HCT116 (cell line): ENCODE measurements at regions not wholly inside any gene's neighbourhood (a gene's known extent, or its start where the extent isn't known, plus 50 kb on each side); places are given as distances from the start of the nearest gene placed in this dataset.

ENCODE experiments used
- ATAC-seq: fragments of 200-7000 bp; cut with Tn5 transposase; 2 replicates; pipeline ENCODE4 v1.9.1; 2020; ENCODE audit warnings: mild to moderate bottlenecking, moderate library complexity
- BruUV-seq: library from RNA; stranded (reverse); fragments of 400-500 nt; replicated peaks from 2 replicates; lab custom pipeline; 2021; lab: Mats Ljungman, UMichigan
- CTCF ChIA-PET: fragments of 300-600 bp; sonication (Branson Sonifier 250); formaldehyde crosslinking; loops from one replicate; lab custom pipeline; 2021; ENCODE audit warnings: antibody characterized with exemption; lab: Charles Lee
- POLR2A ChIA-PET: fragments of 300-600, 350-600 bp; sonication (Branson Sonifier 250); formaldehyde crosslinking; loops from one replicate; lab custom pipeline; 2021; ENCODE audit warnings: antibody characterized with exemption; lab: Charles Lee
- RAD21 ChIA-PET, 2 experiments: fragments of 300-600 bp; sonication (Branson Sonifier 250); formaldehyde crosslinking; loops; one replicate each; lab custom pipeline; 2023; ENCODE audit warnings: low total read pairs in 2 of 2; ENCODE audit not compliant: uncharacterized antibody in 2 of 2, unreplicated experiment in 2 of 2, low non-redundant PET in 1 of 2; lab: Charles Lee
- DNase-seq: peaks from one replicate; pipeline ENCODE4 v3.0.0-alpha.2; 2010; ENCODE audit warnings: low read depth, low spot score
- H2AFZ ChIP-seq: fragments of 200-600 bp; shearing (Covaris generic), sonication (generic); 2 replicates; pipeline ENCODE4 v1.6.1; 2017; ENCODE audit warnings: low read depth, mixed run types, mixed read lengths, antibody characterized with exemption, low read length; ENCODE audit not compliant: poor library complexity, severe bottlenecking
- H3K27ac ChIP-seq: 2 replicates; pipeline ENCODE4 v1.5.1; 2012; ENCODE audit warnings: low read depth, low read length
- H3K27me3 ChIP-seq: fragments of 200-600 bp; sonication (generic); 2 replicates; pipeline ENCODE4 v1.6.1; 2016; ENCODE audit warnings: mixed run types, low read length, mixed read lengths; ENCODE audit not compliant: insufficient read depth
- H3K36me3 ChIP-seq, 2 experiments: fragments of 200-500 bp in 1 of 2; fragments of 200-600 bp in 1 of 2; sonication (Bioruptor generic) in 1 of 2; sonication (generic) in 1 of 2; 2 replicates each; pipeline versions ENCODE4 v1.5.1 to v1.6.1; 2014 to 2016; ENCODE audit warnings: low read length in 2 of 2, inconsistent platforms in 1 of 2, mixed read lengths in 1 of 2, mixed run types in 1 of 2; ENCODE audit not compliant: insufficient read depth in 2 of 2, control insufficient read depth in 1 of 2
- H3K4me1 ChIP-seq, 2 experiments: fragments of 200-600 bp in 1 of 2; sonication (generic) in 1 of 2; 2 replicates each; pipeline versions ENCODE4 v1.5.1 to v1.6.1; 2012 to 2017; ENCODE audit warnings: low read length in 2 of 2, inconsistent platforms in 1 of 2, mild to moderate bottlenecking in 1 of 2, mixed read lengths in 1 of 2, mixed run types in 1 of 2, moderate library complexity in 1 of 2; ENCODE audit not compliant: insufficient read depth in 2 of 2, control insufficient read depth in 1 of 2
- H3K4me2 ChIP-seq: fragments of 200-600 bp; sonication (generic); 2 replicates; pipeline ENCODE4 v1.6.1; 2017; ENCODE audit warnings: mixed run types, low read length, mixed read lengths
- H3K4me3 ChIP-seq, 2 experiments: fragments of 200-600 bp in 1 of 2; sonication (generic) in 1 of 2; replicated peaks in 1 of 2; 2 replicates each; pipeline ENCODE4 v1.5.1; 2011 to 2016; ENCODE audit warnings: low read length in 2 of 2, control low read depth in 1 of 2, low read depth in 1 of 2, mild to moderate bottlenecking in 1 of 2, mixed read lengths in 1 of 2, mixed run types in 1 of 2
- H3K79me2 ChIP-seq: fragments of 200-600 bp; sonication (generic); 2 replicates; pipeline ENCODE4 v1.6.1; 2017; ENCODE audit warnings: mild to moderate bottlenecking, mixed run types, low read length, moderate library complexity, mixed read lengths; ENCODE audit not compliant: insufficient read depth
- H3K9ac ChIP-seq: fragments of 200-600 bp; sonication (generic); 2 replicates; pipeline ENCODE4 v1.6.1; 2016; ENCODE audit warnings: low read length, mixed read lengths
- H3K9me2 ChIP-seq: fragments of 200-600 bp; sonication (generic), shearing (Covaris generic); 2 replicates; pipeline ENCODE4 v1.6.1; 2017; ENCODE audit warnings: mixed run types, mild to moderate bottlenecking, moderate library complexity; ENCODE audit not compliant: insufficient read depth
- H3K9me3 ChIP-seq, 2 experiments: fragments of 200-500 bp in 1 of 2; fragments of 200-600 bp in 1 of 2; sonication (Bioruptor generic) in 1 of 2; sonication (generic) in 1 of 2; 2 replicates each; pipeline ENCODE4 v1.6.1; 2014 to 2017; ENCODE audit warnings: low read length in 2 of 2, mixed read lengths in 2 of 2, inconsistent platforms in 1 of 2, low read depth in 1 of 2, mild to moderate bottlenecking in 1 of 2, mixed run types in 1 of 2, moderate library complexity in 1 of 2; ENCODE audit not compliant: control insufficient read depth in 1 of 2, insufficient read depth in 1 of 2
- H4K20me1 ChIP-seq: fragments of 200-600 bp; sonication (generic), shearing (Covaris generic); 2 replicates; pipeline ENCODE4 v1.6.1; 2017; ENCODE audit warnings: mixed run types, mild to moderate bottlenecking, moderate library complexity; ENCODE audit not compliant: insufficient read depth
- POLR2A ChIP-seq: IDR thresholded peaks from 2 replicates; pipeline ENCODE4 v1.7.0; 2011; ENCODE audit warnings: borderline replicate concordance; ENCODE audit not compliant: insufficient read depth, insufficient read length; ENCODE audit errors: extremely low read depth
- SIN3A ChIP-seq: IDR thresholded peaks from 2 replicates; pipeline ENCODE4 v1.6.1; 2012; ENCODE audit warnings: low read depth
- YY1 ChIP-seq: IDR thresholded peaks from 2 replicates; pipeline ENCODE4 v1.6.1; 2011; ENCODE audit warnings: low read length, low read depth, moderate library complexity, mild to moderate bottlenecking; ENCODE audit not compliant: insufficient replicate concordance; ENCODE audit errors: extremely low read depth
- intact Hi-C: fragments of 100-400 bp; cut with micrococcal nuclease; formaldehyde crosslinking; loops from 2 replicates; pipeline ENCODE4 v1.10.0; 2022
- TF ChIP-seq, protein P1 (sequence below): IDR thresholded peaks from 2 replicates; pipeline ENCODE4 v1.6.1; 2012
- TF ChIP-seq, protein P2 (sequence below): IDR thresholded peaks from 2 replicates; pipeline ENCODE4 v1.6.1; 2012
- TF ChIP-seq, protein P3 (sequence below): IDR thresholded peaks from 2 replicates; pipeline ENCODE4 v1.6.1; 2012; ENCODE audit warnings: low read depth

DNA sequence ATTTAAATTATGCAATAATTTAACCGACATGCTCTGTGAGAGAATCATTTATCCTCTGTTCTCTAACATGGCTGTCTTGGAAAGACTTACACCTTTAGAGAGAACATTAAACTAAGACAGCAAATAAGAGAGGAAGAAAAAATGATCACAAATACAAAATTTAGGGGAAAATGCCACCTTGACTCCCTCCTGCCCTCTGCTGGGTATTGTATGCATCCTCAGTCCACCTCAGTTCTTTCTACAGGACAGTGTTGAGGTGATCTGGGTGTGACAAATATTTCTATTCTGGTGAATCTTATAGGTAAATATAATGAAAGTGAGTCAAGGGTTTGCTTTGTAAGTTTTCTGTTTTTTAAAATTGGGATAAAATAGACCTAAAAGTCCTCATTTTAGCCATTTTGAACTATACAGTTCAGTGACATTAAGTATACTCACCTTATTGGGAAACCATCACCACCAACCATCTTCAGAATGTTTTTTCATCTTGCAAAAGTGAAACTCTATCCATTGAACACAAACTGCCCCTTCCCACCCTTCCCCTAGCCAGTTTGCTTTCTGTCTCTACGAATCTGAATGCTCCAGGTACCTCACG lies 61.5 kb upstream of the ELMO1 start (continued):
- no peak for TF ChIP-seq YY1
- TF ChIP-seq, protein P1, sequence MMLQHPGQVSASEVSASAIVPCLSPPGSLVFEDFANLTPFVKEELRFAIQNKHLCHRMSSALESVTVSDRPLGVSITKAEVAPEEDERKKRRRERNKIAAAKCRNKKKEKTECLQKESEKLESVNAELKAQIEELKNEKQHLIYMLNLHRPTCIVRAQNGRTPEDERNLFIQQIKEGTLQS, result no peak

DNA sequence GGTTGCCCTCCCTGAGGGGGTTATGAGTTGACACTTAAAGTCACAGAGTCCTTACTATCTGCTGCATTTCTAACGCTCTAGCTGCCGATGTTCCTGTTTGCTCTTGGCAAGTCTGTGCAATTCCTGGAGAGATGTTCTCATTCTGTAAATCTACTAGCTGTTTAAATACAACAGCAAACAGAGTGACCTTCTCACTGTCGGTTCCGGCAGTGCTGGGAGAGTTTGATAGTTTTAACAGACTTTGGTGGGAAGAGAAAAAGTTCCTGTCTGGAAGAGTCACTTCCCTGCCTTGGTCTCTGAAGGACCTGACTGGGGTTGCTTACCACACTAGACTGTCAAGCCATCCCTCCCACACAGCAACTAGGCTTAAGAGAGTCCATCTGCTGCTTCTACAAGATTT lies 63.3 kb upstream of the ELMO1 start:
- ATAC-seq (no peak), DNase-seq (no peak)
- Histone ChIP-seq H4K20me1 (no peaks in the 10 kb centered on the region), H3K9me2 (no peaks in the 10 kb centered on the region), H3K9ac (no peak overlapping the region), H3K27ac (no peak overlapping the region), H2AFZ (no peak overlapping the region), H3K36me3 (no peaks in the 10 kb centered on the region), H3K4me2 (no peak overlapping the region), H3K27me3 (peaks cover 17% of the 10 kb centered on the region), H3K4me1 (no peaks in the 10 kb centered on the region), H3K4me3 (no peak overlapping the region), H3K79me2 (no peaks in the 10 kb centered on the region), H3K9me3 (no peaks in the 10 kb centered on the region)
- BruUV-seq, result no TSS peak
- ChIA-PET CTCF (no interaction called here), RAD21 (no interaction called here), POLR2A (no interaction called here)
- TF ChIP-seq SIN3A (no peak), POLR2A (no peak)
- TF ChIP-seq, protein P2, sequence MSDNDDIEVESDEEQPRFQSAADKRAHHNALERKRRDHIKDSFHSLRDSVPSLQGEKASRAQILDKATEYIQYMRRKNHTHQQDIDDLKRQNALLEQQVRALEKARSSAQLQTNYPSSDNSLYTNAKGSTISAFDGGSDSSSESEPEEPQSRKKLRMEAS, result no peak
- TF ChIP-seq, protein P3, sequence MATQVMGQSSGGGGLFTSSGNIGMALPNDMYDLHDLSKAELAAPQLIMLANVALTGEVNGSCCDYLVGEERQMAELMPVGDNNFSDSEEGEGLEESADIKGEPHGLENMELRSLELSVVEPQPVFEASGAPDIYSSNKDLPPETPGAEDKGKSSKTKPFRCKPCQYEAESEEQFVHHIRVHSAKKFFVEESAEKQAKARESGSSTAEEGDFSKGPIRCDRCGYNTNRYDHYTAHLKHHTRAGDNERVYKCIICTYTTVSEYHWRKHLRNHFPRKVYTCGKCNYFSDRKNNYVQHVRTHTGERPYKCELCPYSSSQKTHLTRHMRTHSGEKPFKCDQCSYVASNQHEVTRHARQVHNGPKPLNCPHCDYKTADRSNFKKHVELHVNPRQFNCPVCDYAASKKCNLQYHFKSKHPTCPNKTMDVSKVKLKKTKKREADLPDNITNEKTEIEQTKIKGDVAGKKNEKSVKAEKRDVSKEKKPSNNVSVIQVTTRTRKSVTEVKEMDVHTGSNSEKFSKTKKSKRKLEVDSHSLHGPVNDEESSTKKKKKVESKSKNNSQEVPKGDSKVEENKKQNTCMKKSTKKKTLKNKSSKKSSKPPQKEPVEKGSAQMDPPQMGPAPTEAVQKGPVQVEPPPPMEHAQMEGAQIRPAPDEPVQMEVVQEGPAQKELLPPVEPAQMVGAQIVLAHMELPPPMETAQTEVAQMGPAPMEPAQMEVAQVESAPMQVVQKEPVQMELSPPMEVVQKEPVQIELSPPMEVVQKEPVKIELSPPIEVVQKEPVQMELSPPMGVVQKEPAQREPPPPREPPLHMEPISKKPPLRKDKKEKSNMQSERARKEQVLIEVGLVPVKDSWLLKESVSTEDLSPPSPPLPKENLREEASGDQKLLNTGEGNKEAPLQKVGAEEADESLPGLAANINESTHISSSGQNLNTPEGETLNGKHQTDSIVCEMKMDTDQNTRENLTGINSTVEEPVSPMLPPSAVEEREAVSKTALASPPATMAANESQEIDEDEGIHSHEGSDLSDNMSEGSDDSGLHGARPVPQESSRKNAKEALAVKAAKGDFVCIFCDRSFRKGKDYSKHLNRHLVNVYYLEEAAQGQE, result no peak
- intact Hi-C loops, result no loop called here
